ENCODE measurements at regions not wholly inside any gene's neighbourhood (a gene's known extent, or its start where the extent isn't known, plus 50 kb on each side); places are given as distances from the start of the nearest gene placed in this dataset.
"Not testable (repeated sequence)": the region's sequence is repeated elsewhere in the genome, so short reads cannot be mapped to it uniquely, and the experiment has no call there.

DNA sequence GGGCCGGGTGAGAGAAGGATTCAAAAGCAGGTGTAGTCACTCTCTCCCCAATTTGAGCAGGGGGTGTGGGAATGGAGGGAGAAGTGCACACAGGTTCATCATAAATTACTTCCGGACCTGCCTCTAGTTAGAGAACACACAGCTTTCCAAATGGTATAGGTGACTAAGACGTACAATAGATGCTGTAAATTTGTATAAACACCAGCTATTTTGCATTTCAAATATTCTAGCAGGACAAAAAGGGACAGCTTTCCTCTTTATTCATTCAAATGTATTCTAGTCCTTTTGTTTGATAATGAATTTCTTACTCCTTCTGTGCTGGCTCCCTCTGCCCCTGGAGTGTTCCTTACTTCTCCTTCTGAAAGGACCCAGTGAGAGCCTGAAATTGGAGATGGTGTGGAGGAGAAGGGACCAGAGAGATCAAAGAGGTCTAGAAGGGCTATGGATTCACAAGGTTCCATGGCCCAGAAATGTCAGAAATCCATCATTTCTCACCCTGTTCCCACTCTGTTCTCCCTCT, 53.2 kb upstream of the SH3BP4 start:
- no peak for DNase-seq

DNA sequence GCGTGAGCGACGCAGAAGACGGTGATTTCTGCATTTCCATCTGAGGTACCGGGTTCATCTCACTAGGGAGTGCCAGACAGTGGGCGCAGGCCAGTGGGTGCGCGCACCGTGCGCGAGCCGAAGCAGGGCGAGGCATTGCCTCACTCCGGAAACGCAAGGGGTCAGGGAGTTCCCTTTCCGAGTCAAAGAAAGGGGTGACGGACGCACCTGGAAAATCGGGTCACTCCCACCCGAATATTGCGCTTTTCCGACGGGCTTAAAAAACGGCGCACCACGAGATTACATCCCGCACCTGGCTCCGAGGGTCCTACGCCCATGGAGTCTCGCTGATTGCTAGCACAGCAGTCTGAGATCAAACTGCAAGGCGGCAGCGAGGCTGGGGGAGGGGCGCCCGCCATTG, 63.4 kb upstream of the SH3BP4 start:
- not testable (repeated sequence) for DNase-seq

DNA sequence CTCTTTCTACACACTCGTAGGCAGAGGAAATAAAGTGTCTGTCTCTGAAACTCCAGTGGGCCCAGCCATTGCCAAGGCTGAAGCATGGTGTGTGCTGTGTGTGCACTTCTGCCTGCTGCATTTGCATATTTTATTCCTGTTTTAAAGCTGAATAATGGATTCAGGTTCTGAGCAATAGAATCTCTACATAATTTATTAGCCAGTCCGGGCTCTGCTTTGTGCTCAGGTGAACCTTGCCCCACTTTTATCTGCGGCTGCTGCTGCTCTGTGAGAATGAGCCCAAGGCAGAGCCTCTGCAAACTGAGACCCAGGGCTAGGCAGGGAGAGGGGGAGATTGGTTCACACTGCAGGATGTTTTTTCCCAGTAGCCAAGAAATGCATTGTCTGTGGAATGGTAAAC, 64.6 kb upstream of the SH3BP4 start:
- DNase-seq: no peak

DNA sequence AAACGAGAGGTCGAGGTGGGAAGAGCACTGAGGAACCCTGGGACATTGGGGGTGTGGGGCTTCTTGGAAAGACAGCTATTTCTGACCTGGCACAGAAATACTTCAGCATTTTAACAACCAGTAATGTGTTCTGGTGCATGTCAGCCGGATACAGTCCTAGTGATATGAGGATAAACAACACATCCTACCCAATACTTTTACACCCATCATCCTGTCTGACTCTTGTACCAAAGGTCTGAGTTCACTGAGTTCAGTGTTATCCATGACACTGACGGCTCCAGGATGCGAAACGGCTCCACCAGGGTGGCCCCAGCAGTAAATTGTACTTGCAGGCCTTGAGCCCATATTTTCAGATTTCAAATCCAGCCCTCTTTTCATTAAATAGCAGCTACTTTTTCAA, 65.9 kb upstream of the SH3BP4 start:
- no peak for DNase-seq

DNA sequence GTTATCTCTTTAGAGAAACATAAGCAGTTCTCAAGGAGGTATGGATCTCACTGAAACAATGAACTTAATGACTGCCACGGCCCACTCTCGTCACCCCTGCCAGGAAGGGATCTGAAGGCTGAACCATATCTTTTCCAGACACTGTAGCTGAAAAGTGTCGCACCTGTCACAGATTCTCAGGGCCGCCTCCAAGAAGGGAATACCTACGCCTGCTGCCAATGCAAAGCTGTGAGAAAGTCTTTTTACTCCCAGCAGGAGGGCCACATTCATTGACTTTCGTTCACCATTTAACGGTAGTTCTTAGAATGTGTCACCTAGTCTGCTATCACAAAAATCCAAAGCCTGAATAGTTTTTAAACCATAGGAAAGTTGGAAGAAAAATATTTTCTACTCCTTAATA, 66.7 kb upstream of the SH3BP4 start:
- no peak for DNase-seq

DNA sequence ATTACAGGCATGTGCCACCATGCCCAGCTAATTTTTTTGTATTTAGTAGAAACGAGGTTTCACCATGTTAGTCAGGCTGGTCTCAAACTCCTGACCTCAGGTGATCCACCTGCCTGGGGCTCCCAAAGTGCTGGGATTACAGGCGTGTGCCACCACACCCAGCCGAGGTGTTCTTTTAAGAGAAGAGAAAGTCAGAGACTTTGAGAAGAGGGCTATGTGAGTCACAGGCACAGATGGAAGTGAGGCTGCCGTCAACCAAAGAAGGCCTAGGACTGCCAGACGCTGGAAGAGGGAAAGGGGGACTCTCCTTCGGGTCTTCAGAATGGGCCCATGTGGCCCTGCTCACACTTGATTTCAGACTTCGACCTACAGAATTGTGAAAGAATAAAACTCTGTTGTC, 67.2 kb upstream of the SH3BP4 start:
- no peak for DNase-seq

DNA sequence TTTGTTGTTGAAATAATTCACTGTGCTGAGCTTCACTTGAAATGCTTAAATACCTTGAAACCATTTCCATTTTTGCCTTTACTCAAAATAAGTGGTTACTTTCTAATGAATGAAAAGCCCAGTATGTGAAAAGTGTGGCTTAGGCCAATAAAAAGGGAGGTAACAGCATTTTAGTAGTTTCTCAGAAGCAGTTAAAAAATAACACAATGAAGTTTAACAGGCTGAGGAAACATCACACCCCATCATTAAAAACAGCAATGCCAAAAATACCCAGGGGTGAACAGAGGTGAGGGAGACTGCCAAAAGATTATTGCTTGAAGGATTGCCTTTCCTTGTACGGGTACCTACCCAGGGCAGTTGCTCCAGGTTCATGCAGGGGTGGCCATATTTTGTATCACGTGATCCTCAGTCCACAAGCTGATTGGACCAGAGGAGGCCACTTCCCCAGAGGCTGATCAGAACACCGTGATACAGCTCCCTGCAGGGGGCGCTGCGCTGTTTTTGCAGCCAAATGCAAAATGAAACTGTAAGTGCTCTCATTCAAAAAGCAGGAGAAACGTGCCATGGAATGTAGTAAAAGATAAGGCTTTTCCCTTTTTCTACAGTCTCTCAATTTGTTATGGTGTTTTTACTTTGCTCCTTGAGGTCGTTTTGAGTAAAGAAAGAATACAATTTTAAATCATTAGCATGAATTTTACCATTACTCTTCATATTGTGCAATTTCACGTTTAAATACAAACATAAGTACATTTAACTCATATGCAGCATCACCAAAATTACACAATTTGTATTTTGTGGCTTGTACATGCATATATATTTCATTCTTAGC, 70.2 kb upstream of the SH3BP4 start:
- DNase-seq: peak; percentile 54 to 73

DNA sequence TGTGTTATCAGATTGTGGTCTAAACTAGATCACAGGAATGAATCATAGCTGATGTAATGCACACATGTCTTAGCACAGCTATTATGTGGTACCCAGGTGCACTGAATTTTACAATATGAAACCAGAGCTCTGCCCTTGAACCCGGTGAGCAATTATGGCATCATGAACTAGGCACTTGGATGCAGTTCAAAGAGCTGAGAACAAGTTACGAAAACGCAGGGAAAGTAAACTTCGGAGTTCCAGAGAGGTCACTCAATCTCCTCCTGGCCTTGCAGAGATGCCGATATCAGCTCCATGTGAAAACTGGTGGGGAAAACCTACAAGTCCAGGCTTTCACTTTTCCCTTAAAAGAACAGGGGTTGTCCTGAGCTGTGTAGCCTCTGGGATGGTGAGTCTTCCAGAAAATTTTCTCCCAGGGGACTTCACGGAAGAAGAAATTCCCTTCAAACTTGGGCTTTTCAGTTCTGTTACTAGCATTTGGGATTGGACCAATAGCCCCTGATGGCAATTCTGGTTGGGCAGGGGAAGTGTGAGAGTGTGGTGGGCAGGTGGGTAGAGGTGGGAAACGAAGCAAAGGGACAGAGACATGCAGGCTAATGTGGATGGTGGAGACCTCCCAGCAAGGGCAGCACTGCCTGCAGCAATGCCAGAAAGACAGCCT, 71.1 kb upstream of the SH3BP4 start:
- DNase-seq: no peak

DNA sequence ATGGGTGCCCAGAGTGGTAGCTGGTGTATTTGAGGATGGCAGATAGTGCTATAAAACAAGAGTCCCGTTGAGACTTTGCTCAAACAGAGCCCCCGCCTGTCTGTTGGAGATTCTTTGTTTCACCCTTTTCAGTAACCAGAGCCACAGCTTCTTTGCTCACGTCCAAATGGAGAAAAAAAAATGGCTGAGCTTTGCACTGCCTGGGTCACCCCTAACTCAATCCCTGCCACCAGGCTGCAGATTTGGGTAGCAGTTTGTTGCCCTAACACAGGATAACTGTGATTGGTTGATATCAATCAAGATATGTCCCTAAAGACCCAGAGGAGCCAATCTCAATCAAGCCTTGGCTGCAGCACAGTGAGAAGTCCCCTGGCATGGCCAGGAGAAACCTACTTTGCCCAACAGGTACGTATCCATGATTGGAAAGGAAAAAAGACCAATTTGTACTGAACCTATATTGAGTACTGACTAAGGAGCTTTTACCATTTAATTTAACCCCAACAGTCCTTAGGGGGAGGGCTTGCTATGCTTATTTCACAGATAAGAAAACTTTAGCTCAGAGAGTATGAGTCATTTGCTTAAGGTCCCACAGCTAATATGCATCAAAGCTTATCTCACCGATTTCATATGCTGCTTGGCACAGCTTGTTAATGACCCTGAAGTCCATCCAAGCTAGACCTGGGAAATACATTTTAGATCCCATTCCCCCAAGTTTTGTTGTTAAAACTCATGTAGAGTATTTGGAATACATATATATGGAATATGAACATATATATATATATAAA, 72.0 kb upstream of the SH3BP4 start:
- DNase-seq: no peak

DNA sequence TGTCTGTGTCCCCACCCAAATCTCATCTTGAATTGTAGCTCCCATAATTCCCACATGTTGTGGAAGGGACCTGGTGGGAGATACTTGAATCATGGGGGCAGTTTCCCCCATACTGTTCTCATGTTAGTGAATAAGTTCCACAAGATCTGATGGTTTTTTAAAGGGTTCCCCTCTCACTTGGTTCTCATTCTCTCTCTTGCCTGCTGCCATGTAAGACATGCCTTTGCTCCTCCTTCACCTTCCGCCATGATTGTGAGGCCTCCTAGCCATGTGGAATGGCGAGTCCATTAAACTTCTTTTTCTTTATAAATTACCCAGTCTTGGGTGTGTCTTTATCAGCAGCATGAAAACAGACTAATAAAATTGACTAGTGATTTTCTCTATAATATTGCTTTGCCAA, 75.2 kb upstream of the SH3BP4 start:
- DNase-seq: not testable (repeated sequence)

DNA sequence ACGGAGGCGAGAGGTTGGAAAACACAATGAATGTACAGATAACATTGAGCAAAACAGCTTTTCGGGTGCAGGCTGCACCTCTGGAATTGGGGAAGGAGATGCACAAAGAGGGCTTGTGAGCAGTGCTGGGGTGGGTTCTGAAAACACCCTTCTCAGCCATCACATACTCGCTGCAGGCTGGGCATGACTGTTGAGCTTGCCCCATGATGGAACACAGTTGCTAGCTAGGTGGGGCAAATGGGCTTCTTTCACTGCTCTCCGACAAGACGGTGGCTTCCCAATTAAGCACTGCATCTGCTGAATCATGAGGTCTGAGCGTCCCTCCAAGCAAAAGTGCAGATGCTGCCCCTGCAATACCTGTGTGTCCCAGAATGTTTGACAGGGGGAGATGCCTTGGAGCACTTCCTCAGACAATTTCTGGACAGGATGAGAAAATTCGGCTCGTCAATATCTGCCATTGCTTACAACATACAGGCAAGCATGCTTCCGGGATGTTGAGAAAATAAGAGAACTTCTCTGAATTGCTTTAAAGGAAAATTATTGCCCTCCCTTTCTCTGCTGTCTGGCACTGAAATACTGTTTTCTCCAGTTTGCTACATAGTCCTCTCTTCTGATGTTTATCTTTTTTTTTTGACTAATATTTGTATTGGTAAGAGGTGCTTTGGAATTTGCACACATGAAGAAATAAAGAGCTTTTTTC, 77.3 kb upstream of the SH3BP4 start:
- DNase-seq: no peak

DNA sequence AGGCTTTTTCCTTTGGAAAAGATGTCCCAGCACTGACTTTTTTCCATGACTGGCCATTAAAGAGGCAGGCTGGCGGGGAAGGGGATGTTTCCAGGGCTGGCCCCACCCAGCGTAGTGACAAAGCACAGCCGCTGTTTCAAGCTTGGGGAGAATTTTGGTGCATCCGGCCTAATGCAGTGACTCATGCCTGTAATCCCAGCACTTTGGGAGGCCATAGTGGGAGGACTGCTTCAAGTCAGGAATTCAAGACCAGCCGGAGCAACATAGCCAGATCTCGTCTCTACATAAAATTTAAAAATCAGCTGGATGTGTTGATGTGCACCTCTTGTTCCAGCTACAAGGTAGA, 78.0 kb upstream of the SH3BP4 start:
- no peak for DNase-seq

DNA sequence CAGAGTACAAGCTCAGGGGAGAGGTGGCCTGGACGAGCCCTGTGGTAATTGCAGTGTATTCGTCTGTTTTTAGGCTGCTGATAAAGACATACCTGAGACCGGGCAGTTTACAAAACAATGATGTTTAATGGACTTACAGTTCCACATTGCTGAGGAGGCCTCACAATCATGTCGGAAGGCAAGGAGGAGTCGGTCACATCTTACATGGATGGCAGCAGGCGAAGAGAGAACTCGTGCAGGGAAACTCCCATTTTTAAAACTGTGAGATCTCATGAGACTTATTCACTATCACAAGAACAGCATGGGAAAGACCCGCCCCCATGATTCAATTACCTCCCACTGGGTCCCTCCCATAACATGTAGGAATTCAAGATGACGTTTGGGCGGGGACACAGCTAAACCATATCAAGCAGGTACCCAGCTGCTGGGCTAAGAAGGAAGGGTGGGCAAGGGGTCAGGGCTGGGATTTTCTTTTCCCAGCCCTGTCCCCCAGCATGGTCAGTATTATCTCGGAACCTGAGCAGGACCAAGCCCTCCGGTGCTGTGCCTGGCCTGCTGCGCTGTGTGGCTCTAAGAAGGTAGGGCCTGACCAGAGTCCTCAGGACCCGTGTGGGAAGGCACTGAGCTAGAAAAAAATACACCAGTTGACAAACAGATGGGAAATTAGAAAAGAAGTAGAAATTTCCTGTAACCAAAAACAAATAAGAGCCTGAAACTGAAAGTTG, 78.6 kb upstream of the SH3BP4 start:
- no peak for DNase-seq

DNA sequence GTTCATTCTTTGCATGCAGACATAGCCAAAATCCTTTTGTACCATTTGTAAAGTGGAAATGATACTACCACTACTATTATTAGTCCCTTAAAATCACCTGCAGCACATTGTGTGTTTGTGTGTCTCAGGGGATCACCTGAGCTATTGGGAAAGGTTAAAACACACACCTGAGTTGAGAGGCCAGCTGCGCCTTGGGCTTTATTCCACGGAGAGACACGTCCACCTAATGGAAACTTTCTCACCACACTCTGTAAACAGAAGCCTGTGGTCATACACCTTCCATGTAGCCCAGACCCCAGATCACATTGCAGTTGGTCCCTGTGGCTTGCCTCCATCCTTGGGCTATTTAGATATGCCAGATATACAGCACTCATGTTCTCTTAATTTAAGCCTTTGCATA, 81.8 kb upstream of the SH3BP4 start:
- DNase-seq: no peak

DNA sequence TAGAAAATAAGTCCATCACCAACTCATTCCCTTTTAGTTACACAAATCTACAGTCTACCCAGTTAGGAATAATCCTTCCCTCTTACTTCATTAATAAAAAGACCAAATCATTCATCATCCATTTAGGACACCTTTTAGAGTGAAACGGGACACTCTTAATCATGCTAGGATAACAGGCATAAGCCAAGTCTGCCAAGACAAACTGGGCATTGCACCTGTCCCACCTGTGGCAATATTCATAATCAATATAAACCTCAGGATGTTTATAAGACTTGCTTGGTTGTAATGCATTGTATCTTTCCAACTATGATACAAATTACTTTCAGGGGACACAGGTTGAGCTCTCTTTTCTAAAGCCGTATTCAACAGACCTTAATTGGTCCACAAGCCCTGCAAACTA, 82.7 kb upstream of the SH3BP4 start:
- DNase-seq: no peak

DNA sequence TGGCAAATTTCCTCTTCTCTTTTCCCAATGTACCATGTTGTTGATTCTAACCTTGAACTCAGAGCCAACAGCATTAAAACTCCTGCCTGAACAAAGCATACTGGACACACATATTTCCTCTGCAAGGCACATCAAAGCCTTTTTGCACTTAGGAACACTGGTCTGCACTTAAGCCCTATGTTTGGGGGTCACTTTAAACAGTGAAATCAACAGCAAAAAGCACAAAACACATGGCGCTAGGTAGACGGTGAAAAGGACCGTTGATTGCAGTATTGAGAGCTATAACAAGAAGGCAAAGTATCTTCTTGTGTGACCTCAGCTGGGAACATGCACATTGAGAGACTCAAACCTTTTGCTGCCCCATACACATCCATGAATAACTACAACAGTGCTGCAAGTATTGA, 83.9 kb upstream of the SH3BP4 start:
- DNase-seq: no peak

DNA sequence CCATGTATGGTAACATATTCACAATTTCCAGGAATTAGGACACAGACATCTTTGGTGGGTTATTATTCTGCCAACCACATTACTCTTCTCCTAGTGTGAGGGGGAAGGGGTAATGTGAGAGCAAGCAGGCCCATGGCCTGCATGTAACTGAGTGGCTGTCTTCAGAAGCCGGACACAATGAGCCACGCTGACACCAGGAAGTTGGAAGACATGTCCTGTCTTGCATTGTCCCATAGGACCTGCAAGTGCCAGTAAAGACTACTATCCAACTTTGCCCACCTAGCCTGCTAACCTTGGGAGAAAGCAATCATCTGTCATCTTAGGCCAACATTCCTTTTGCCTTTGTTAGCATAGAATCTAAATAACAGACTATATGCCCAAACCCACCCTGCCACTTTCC, 86.2 kb upstream of the SH3BP4 start:
- DNase-seq: no peak

DNA sequence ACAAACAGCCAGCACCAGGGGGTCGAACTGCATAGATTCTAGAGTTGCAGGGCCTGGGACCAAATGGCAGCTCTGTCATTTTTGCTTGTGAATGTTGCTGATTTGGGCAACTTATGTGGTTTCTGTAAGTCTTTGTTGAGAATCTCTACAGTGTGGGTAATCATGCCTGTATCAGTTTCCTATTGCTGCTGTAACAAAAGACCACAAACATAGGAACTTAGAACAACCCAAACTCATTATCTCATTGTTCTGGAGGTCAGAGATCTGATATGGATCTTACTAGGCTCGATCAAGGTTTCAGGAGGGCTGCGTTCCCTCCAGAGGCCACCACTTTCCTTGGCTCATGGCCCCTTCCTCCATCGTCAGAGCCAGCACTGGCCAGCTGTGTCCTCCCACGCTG, 86.8 kb upstream of the SH3BP4 start:
- no peak for DNase-seq

DNA sequence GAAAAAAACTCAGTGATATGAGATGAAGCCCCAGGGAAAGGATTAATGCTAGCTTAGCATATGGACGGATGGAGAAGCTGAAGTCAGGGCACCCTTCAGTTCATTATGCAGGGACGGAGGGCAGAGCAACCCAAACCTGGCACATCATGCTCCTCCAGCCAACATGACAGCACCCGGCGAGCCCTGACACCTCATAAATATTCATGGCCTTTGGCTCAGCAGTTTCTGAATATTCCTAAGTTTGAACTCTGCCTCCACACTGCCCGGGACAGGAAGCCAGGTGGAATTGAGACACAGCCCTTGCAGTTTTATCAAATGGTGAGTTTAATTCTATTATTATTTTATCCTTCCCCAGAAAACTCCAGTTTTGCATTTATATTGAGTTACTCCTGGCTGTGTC, 87.3 kb upstream of the SH3BP4 start:
- no peak for DNase-seq

DNA sequence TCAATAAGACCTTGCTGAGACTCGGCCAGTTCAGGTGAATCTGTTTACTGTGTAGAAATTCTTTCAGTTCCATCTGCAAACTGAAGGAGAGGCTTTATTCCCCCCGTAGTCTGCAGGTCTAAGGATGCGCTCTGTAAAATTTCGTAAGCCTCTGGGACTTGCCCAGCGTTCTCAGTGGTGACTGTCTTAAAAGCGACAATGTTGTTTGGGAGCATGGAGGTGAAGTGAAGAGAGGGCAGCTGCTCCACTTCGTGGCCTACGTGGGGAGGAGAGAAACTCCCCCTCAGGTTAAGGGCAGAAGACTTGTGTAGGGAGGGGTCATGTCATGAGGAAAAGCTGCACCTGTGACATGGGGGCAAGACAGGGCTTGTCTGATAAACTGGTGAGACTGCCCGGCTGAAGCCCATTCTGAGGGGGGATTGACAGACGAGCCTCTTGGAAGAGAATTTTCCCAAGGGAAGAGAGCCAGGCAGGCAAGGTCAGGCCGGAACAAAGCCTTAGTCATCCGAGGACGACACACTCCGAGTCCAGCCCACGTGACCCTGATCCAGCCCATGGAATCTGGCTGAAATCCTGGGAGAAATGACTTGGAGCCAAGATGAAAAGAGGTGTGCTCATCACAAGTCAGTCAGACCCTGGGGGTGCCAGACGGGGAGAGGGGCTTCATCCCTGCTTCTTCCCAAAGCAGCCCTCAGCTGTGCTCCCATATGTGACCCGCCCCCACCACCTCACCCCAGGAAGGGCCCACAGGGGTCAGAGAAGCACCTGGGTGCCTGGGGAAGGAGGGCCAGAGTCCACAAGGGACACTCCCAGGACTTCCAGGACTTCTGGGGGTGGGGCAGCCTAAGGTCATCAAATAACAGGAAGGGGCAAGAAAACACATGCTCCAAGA, 88.5 kb upstream of the SH3BP4 start:
- DNase-seq: no peak
